NAMALWA (cell line): ENCODE measurements at regions not wholly inside any gene's neighbourhood (a gene's known extent, or its start where the extent isn't known, plus 50 kb on each side); places are given as distances from the start of the nearest gene placed in this dataset.

ENCODE experiments used
- DNase-seq: peaks from one replicate; pipeline ENCODE4 v3.0.0-alpha.2; 2015; ENCODE audit warnings: low spot score

GRCh38 chr2:56444339-56444738 lies 260.5 kb downstream of the CCDC85A start:
- peak; percentile 24 for DNase-seq

- DNase-seq = no peak
These were observed 264.7 kb downstream of the CCDC85A start for GRCh38 chr2:56448403-56449001.

DNA sequence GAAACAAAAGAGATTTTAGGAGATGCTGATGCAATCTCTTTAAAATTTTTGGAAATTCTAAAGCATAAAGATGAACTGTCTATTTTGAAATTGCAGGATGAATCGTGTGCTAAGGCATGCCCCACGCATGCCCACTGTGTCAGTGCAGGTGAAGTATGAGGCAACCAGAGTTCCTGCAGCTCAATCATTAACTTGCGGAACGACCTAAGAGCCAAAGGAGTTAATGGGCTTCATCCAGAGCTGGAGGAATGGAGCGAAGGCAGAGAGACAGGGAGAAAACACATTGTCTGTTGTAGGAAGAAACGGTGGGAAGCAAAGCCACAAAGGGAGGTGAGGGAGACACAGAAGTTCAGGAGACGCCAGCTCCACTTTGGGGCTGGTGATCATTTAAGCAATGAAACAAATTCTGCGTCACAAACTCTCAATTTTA lies 265.2 kb downstream of the CCDC85A start:
- DNase-seq = no peak

- no peak for DNase-seq
These were observed 265.7 kb downstream of the CCDC85A start for GRCh38 chr2:56449449-56449860.

- DNase-seq = no peak
These were observed 266.3 kb downstream of the CCDC85A start for GRCh38 chr2:56450047-56450446.

DNA sequence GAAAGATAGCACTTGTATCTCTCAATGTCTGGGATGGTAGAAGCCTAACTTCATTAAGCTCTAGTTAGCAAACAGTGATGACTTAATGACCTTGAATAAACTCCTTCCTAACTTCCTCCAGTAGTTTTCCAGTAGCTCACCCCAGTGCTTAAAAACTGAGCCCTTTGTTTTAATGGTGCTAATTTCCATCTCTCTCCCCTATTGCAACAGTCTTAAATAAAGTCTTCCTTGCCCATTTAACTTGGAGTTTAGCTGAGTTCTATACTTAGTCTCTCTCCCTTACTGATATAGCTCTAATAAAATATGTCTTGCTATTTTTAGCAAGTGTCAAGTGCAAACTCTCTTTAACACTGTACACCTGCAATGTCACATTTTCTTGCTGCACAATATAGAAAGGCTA lies 267.0 kb downstream of the CCDC85A start:
- DNase-seq = no peak

DNA sequence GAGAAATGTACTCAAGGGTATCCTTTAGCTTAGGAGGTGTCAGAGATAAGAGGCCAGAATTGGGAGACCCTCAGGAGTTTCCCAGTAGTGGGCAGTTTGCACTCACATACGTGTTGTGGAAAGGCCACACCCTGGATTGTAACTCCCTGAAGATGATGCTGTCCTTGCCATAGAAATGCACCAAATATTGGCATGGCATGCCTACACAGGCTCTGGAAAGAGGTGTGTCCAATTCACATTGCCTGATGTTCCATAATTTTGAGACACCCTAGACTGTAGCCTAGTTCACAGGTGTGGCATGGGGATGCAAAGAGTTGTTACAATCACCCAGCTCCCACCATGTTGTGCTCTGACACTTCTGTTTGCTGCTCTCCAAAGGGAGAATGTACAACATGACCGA lies 271.9 kb downstream of the CCDC85A start:
- no peak for DNase-seq

DNA sequence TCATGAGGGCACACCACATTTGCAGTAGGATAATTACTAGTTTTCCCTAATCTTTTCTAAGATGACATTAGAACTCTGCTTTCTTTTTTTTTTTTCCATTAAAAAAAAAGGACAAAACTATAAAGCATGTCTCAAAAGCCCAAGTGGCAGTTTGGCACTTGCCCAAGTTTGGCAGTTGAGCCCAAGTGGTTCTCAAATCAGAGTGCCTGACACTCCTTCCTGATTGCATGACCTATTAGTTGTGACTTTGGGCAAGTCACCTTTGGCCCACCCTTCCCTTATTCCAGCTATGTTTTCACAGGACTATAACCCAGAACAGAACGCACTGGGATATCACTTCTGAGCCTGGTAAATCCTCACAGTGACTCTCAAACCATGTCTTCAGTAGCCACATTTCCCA lies 273.0 kb downstream of the CCDC85A start:
- DNase-seq = no peak

- DNase-seq = no peak
These were observed 276.7 kb downstream of the CCDC85A start for GRCh38 chr2:56460508-56460907.

DNA sequence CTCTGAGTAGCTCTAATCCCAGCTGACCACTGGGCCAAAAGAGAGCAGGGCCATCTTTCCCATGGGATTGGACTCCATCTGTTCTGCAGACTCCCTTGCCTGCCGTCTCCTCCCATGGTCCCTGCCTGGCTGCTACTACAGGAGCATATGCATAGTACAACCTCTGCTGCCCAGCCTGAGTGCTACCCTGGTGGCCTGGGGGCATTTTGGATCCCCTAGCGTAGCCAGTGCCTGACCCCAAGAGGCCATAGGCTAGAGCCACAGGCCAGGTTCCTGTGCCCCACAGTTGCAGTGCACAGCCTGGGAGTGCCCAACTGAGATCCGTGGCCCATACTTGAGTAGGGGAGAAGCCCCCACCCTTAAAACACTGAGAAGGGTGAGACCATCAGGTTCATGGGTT lies 280.3 kb downstream of the CCDC85A start:
- DNase-seq = no peak

DNA sequence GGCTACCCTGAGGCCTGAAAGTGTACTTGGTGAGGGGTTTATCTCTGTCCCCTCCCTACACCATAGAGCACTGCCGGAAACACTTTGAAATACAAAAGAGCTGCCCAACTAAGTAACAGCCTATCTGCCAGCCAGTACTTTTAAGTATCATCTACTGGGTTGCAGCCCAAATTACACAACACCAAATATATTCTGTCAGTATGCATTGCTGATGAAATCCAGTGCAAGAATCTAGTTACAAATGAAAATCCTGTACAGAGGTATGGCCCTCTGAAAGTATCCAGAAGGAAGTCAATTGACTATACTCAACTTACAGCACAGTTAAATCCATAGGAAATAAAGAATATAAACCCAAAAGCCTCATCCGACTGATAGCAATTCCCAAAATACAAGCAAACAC lies 280.8 kb downstream of the CCDC85A start:
- no peak for DNase-seq

- no peak for DNase-seq
These were observed 281.7 kb downstream of the CCDC85A start for GRCh38 chr2:56465491-56465890.

GRCh38 chr2:56473524-56473923 lies 289.7 kb downstream of the CCDC85A start:
- no peak for DNase-seq

- DNase-seq = no peak
These were observed 290.8 kb downstream of the CCDC85A start for GRCh38 chr2:56474412-56475158.

- no peak for DNase-seq
These were observed 291.4 kb downstream of the CCDC85A start for GRCh38 chr2:56475191-56475590.

GRCh38 chr2:56476509-56477071 lies 292.8 kb downstream of the CCDC85A start:
- no peak for DNase-seq

DNA sequence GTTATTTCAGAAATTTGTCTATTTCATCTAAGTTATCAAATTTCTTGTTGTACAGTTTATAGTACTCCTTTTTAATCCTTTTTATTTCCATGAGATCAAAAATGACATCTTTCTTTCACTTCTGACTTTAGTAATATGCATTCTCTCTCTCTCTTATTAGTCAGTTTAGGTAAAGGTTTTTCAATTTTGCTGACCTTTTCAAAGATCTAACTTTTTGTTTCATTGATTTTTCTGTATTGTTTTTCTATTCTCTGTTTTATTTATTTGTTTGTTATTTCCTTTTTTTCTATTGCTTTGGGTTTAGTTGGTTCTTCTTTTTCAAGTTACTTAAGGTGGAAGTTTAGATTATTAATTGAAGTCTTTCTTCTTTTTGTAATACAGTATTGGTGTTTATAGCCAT lies 294.2 kb downstream of the CCDC85A start:
- DNase-seq = no peak

GRCh38 chr2:56483081-56483480 lies 299.3 kb downstream of the CCDC85A start:
- DNase-seq = no peak

DNA sequence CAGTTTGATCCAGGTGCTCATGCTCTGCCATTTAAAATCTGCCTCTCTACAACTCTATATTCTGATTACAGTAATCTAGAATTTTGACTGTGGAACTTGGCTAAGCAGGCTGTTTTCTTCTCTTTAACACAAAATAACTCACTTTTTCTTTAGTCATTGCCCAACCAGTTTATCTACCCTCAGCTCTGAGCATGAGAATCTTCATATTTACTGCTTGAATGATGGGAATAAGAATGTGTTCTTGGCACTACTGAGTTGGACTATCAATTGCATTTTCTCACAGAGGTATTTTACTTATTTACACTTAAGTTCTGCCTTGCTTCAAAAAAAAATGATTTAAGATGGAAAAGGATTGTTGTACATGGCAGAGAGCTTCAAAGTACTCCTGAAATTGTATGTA lies 301.1 kb downstream of the CCDC85A start:
- no peak for DNase-seq

DNA sequence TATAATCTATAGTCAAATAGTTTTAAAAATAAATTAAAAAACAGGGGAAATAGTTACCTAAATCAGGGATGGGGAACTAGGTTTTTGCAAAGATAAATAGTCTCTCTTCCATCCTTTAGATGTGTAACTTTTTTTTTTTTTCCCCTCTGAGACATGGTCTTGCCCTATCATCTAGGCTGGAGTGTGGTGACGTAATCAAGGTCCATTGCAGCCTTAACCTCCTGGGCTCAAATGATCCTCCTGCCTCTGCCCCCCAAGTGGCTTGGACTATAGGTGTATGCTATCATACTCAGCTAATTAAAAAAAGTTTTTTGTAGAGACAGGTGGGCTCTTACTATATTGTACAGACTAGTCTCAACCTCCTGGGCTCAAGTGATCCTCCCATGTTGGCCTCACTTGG lies 316.5 kb downstream of the CCDC85A start:
- DNase-seq = no peak

DNA sequence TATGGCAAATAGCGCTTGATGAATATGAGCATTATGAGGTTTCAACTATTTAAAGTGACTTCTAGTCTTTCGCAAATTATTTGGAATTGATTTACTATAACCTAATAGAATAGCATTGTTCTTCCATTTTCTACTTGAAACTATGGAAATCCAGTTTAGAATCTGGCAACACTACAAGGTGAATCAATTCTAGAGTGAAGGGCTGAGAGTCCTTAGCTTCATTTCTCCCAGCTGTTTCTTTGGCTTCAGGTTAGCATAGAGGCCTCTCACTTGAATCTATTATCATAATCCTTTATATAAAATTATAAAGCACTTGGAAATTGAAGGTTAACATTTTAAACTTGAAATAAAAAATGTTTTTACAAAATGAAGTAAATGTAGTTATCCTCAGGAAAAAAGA lies 318.8 kb downstream of the CCDC85A start:
- DNase-seq = no peak

- peak; percentile 20 for DNase-seq
These were observed 322.1 kb downstream of the CCDC85A start for GRCh38 chr2:56505885-56506284.

GRCh38 chr2:56508662-56509061 lies 324.9 kb downstream of the CCDC85A start:
- DNase-seq = no peak

DNA sequence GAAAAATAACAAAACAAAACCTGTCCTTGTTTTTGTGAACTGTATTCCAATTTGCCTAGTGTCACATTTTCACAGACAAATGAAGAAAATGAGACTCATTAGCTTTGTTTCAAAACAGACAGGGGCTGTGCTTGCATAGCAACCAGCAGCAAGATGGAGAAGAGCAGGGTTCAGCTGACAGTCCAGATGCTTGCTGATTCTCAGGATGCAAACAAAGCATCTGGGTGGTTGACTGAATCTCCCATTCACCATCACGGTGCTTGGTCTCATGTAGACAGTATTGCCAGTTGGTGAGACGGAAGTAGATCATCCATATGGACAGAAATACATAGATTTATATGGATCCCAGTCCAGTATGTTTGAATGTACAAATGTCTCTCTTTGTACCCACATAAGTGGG lies 326.8 kb downstream of the CCDC85A start:
- DNase-seq = no peak
